Cardiac muscle cell (in vitro differentiated cells and primary cell): ENCODE measurements at regions not wholly inside any gene's neighbourhood (a gene's known extent, or its start where the extent isn't known, plus 50 kb on each side); places are given as distances from the start of the nearest gene placed in this dataset.

Experiments used
- DNase-seq, 2 donors: peaks; one replicate each; pipeline versions ENCODE4 v3.0.0 to v3.0.0-alpha.2; 2010 to 2017; ENCODE audit warnings: low read depth in 1 of 2, low spot score in 1 of 2
- H3K27ac ChIP-seq: fragments of 200-600 bp; sonication (generic); 2 replicates; pipeline ENCODE4 v1.5.1; 2016
- H3K27me3 ChIP-seq: fragments of 200-600 bp; sonication (generic); 2 replicates; pipeline ENCODE4 v1.6.0; 2016; ENCODE audit warnings: control low read depth
- H3K36me3 ChIP-seq: fragments of 200-600 bp; sonication (generic); 2 replicates; pipeline ENCODE4 v1.5.1; 2016; ENCODE audit warnings: control low read depth
- H3K4me1 ChIP-seq: fragments of 200-600 bp; sonication (generic); 2 replicates; pipeline ENCODE4 v1.8.1; 2017; ENCODE audit warnings: low read depth, mild to moderate bottlenecking, mixed run types
- H3K4me3 ChIP-seq: fragments of 200-600 bp; sonication (generic); 2 replicates; pipeline ENCODE4 v1.5.1; 2016; ENCODE audit warnings: mild to moderate bottlenecking
- H3K9me3 ChIP-seq: fragments of 200-600 bp; sonication (generic); 2 replicates; pipeline ENCODE4 v1.5.1; 2017; ENCODE audit warnings: low read depth, mild to moderate bottlenecking, control low read depth
- CTCF ChIP-seq: IDR thresholded peaks from 2 replicates; pipeline ENCODE4 v1.5.1; 2012; ENCODE audit warnings: low read depth, mild to moderate bottlenecking, low read length

DNA sequence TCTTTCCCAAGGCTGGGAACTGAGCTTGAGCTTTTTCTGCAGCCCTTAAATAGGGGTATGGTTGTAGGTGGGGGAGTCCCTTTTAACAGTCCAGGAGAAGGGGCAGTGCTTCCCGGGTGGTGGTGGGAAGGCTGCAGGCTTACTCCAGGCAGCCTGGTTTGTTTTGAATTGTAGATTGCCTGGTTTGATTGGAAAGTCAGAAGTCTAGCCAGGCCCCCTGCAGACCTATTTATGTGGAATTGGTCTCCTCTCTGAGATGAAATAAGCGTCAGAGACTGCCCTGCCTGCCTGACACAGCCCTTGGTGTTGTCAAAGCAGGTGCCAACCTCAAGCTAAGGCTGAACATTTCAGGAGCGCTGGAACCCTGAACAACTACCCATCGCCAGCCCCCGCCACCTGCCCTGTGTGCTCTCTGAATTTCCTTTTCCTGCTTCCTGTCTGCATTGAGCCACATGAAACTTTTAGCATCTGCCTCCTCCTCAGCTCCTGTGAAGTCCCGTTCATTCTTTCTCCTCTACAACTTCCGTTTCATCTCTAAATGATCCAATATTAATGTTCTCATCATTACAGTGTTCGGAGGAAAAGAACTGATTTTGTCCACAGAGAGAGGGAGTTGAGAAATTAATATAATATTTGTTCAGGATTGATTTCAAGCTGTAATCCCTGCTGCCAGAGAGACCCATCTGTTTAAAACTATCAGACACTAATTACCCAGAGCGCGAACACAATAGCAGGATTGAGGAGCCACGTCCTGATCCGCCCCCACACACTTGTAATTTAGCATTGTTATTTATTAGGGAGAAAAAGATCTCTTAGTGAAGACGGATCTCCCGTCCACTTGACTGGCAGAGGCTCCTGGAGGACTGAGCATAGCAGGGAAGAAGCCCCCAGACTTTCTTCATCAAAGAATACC is 136.5 kb downstream of the TRIM29 start:
- H3K4me3 ChIP-seq, result no peak overlapping the region
- no peaks in the 10 kb centered on the region for H3K36me3 ChIP-seq
- H3K27ac ChIP-seq, result no peak overlapping the region
- no peak for DNase-seq
- no peak for TF ChIP-seq CTCF
- no peaks in the 10 kb centered on the region for H3K4me1 ChIP-seq
- no peaks in the 10 kb centered on the region for H3K27me3 ChIP-seq
- H3K9me3 ChIP-seq, result no peaks in the 10 kb centered on the region

DNA sequence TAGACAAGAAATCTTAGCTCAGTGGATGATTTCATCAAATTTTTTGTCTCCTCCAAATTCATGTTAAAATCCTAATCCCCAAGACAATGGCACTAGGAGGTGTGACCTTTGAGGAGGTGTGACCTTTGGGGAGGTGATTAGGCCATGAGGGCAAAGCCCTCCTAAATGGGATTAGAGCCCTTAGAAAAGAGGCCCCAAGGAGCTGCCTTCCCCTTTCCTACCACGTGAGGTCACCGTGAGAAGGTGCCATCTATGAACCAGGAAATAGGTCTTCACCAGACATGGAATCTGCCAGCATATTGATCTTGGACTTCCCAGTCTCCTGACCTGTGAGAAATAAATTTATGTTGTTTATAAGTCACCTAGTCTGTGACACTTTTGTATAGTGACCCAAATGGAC is 138.7 kb downstream of the TRIM29 start:
- peak; percentile 14 for TF ChIP-seq CTCF
- no peak for DNase-seq
- no peak overlapping the region for H3K27ac ChIP-seq
- H3K4me3 ChIP-seq, result no peak overlapping the region
- no peaks in the 10 kb centered on the region for H3K27me3 ChIP-seq
- no peaks in the 10 kb centered on the region for H3K9me3 ChIP-seq
- H3K36me3 ChIP-seq, result no peaks in the 10 kb centered on the region
- no peaks in the 10 kb centered on the region for H3K4me1 ChIP-seq

- Histone ChIP-seq H3K4me1 (peaks cover 3% of the 10 kb centered on the region), H3K27me3 (no peaks in the 10 kb centered on the region), H3K9me3 (no peaks in the 10 kb centered on the region), H3K27ac (no peak overlapping the region), H3K36me3 (no peaks in the 10 kb centered on the region), H3K4me3 (no peak overlapping the region)
- TF ChIP-seq CTCF, result no peak
- no peak for DNase-seq
These were observed 141.4 kb downstream of the TRIM29 start for GRCh38 chr11:119996556-119996955.

DNA sequence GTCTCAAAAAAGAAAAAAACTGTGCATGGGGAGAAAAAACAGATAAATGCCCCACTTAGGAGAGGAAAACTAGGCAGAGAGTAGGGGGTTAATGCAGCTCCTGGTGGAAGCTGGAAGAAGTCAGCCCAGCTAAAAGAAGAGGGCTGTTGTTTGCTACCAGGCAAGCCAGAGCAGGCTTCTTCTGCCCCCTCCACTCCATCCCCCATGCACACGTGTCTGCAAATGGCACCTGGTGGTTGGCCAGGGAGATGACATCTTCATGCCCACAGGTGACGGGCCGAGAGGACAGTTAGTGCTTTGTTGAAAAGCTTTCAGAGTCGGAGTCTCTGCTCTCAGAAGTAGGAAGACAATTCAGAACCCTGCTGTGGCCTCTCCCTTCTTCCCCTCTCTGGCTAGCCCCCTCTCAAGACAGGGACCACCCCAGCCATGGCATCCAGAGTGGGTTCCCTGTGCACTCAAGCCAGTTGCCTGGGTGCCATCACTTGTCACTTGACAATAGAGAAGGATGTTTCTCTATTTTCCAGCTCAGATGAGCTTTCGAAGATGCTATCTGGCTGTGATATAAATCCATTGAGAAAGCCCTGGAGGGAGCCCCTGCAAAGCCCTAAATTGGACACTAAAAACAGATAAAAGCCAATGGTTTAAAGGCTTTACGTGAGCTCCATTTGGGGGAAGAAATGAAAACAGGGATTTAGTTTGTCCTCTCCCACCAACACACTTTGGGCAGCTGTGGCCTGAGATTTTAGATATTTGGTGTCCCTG is 142.0 kb downstream of the TRIM29 start:
- H3K36me3 ChIP-seq, result no peaks in the 10 kb centered on the region
- no peak for DNase-seq
- no peak for TF ChIP-seq CTCF
- H3K4me1 ChIP-seq, result peaks cover 3% of the 10 kb centered on the region
- no peaks in the 10 kb centered on the region for H3K27me3 ChIP-seq
- no peaks in the 10 kb centered on the region for H3K9me3 ChIP-seq
- no peak overlapping the region for H3K4me3 ChIP-seq
- no peak overlapping the region for H3K27ac ChIP-seq

DNA sequence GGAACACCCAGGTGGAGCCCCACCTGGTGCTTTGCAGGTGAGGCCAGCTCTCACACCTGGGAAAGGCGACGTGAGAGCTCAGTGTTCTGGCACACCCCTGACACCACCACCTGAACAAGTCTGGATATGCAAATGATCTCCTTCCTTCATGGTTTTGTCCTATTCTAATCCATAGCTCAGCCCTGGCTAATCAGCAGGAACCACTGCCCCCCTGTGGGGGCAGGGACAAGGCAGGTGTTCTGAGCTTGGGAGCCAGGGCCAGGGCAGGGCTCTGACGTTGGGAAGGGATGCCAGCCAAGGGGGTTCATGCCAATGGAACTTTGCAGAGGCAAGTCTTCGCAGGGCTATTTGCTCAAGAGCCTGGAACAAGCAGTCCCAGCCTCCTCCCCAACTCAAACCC is 144.2 kb downstream of the TRIM29 start:
- H3K36me3 ChIP-seq, result no peaks in the 10 kb centered on the region
- no peak overlapping the region for H3K27ac ChIP-seq
- peak in 1 of 2 donors; percentile 48 for DNase-seq
- no peaks in the 10 kb centered on the region for H3K9me3 ChIP-seq
- H3K4me1 ChIP-seq, result peaks cover 9% of the 10 kb centered on the region
- no peak overlapping the region for H3K4me3 ChIP-seq
- no peaks in the 10 kb centered on the region for H3K27me3 ChIP-seq
- TF ChIP-seq CTCF, result no peak
